ENCODE measurements at regions not wholly inside any gene's neighbourhood (a gene's known extent, or its start where the extent isn't known, plus 50 kb on each side); places are given as distances from the start of the nearest gene placed in this dataset.
"Not testable (repeated sequence)": the region's sequence is repeated elsewhere in the genome, so short reads cannot be mapped to it uniquely, and the experiment has no call there.

DNA sequence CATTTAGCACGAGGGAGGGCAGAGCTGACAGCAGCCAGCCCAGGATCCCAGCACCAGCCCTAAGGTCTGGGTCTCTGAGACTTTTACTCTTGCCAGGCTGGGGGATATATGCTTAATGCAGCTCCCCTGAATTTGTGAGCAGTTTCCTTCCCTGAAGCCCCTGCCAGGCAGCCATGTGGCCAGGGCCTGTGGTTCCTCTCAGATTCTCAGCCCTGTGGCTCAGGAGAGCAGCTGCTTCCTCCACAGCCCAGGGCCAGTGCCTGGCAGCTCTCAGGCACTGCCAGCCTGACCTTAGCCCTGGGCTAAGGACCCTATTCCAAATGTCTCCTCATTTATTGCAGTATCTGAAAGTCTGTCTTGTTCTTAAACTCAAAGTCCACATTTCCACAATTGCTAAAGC, 1525.3 kb downstream of the RPIA start:
- not testable (repeated sequence) for TF ChIP-seq CTCF (conservative IDR thresholded peaks at IDR 0.05; ENCODE audit: low read depth, low read length); CEBPB (IDR thresholded peaks at IDR 0.05; ENCODE audit: low read depth, low read length); MAZ (IDR thresholded peaks at IDR 0.05; ENCODE audit: borderline replicate concordance, low read depth, low read length); MXI1 (IDR thresholded peaks at IDR 0.05; ENCODE audit: borderline replicate concordance, low read depth, low read length); RFX5 (IDR thresholded peaks at IDR 0.05; ENCODE audit: low read depth, low read length); POLR2A (IDR thresholded peaks at IDR 0.05; ENCODE audit: low read depth, low read length); CHD1 (IDR thresholded peaks at IDR 0.05; ENCODE audit: low read depth, low read length); RCOR1 (IDR thresholded peaks at IDR 0.05; ENCODE audit: insufficient replicate concordance, low read length); ELK1 (IDR thresholded peaks at IDR 0.05; ENCODE audit: borderline replicate concordance, low read depth, low read length); MAFK (IDR thresholded peaks at IDR 0.05; ENCODE audit: low read depth, low read length); SMC3 (IDR thresholded peaks at IDR 0.05; ENCODE audit: low read depth, low read length); BHLHE40 (IDR thresholded peaks at IDR 0.05; ENCODE audit: low read depth, low read length)
- TF ChIP-seq, protein P1, sequence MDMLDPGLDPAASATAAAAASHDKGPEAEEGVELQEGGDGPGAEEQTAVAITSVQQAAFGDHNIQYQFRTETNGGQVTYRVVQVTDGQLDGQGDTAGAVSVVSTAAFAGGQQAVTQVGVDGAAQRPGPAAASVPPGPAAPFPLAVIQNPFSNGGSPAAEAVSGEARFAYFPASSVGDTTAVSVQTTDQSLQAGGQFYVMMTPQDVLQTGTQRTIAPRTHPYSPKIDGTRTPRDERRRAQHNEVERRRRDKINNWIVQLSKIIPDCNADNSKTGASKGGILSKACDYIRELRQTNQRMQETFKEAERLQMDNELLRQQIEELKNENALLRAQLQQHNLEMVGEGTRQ (IDR thresholded peaks at IDR 0.05; ENCODE audit: low read depth, low read length) = not testable (repeated sequence)
